ENCODE measurements at regions not wholly inside any gene's neighbourhood (a gene's known extent, or its start where the extent isn't known, plus 50 kb on each side); places are given as distances from the start of the nearest gene placed in this dataset.

- DNase-seq: no peak
Measured at GRCh38 chr11:106614262-106614661, 404.0 kb downstream of the GUCY1A2 start.

- no peak for DNase-seq
Measured at GRCh38 chr11:106619320-106619990, 398.8 kb downstream of the GUCY1A2 start.

GRCh38 chr11:106621484-106621883 is 396.8 kb downstream of the GUCY1A2 start:
- DNase-seq: no peak

Data from kidney glomerular epithelial cell (primary cell).